K562 (cell line): ENCODE measurements at regions not wholly inside any gene's neighbourhood (a gene's known extent, or its start where the extent isn't known, plus 50 kb on each side); places are given as distances from the start of the nearest gene placed in this dataset.

Experiments
- MLLT1 ChIP-seq, 2 experiments: fragments of 450-650 bp; IDR thresholded peaks; 2 replicates each; pipeline ENCODE4 v1.6.1; 2016
- ZFX ChIP-seq: sonication (generic); formaldehyde crosslinking; IDR thresholded peaks from 2 replicates; pipeline ENCODE4 v1.8.0; 2022; ENCODE audit warnings: mild to moderate bottlenecking, missing genetic modification reagents, moderate library complexity

GRCh38 chr4:41321216-41321945, 64.7 kb downstream of the UCHL1 start:
- TF ChIP-seq MLLT1 (IDR thresholded peaks at IDR 0.05) (no peak), ZFX (CRISPR knock-in tag) (no peak)
